Mesenchymal stem cell (in vitro differentiated cells and primary cell): ENCODE measurements at regions not wholly inside any gene's neighbourhood (a gene's known extent, or its start where the extent isn't known, plus 50 kb on each side); places are given as distances from the start of the nearest gene placed in this dataset.
A peak's percentile ranks its signal among the peaks of the same experiment; 100 is the strongest.

Experiments used
- DNase-seq: peaks from one replicate; pipeline ENCODE4 v3.0.0-alpha.2; 2013
- H2AFZ ChIP-seq: one replicate; pipeline ENCODE4 v1.6.1; 2013; ENCODE audit warnings: low read depth, mild to moderate bottlenecking, control low read depth, inconsistent platforms, low read length, moderate library complexity
- H2AK5ac ChIP-seq: 2 replicates; pipeline ENCODE4 v1.6.1; 2013; ENCODE audit warnings: low read length, moderate library complexity, mild to moderate bottlenecking, inconsistent platforms; ENCODE audit not compliant: severe bottlenecking
- H2BK120ac ChIP-seq: one replicate; pipeline ENCODE4 v1.6.1; 2013; ENCODE audit warnings: low read depth, mild to moderate bottlenecking, inconsistent platforms, low read length, moderate library complexity
- H2BK12ac ChIP-seq, 2 experiments: one replicate each; pipeline ENCODE4 v1.6.1; 2013; ENCODE audit warnings: inconsistent platforms in 2 of 2, low read length in 2 of 2, mild to moderate bottlenecking in 2 of 2, moderate library complexity in 2 of 2, control low read depth in 1 of 2
- H2BK15ac ChIP-seq: one replicate; pipeline ENCODE4 v1.6.1; 2013; ENCODE audit warnings: mild to moderate bottlenecking, low read depth, inconsistent platforms; ENCODE audit not compliant: poor library complexity, severe bottlenecking
- H2BK5ac ChIP-seq: 2 replicates; pipeline ENCODE4 v1.6.1; 2013; ENCODE audit warnings: low read depth, mild to moderate bottlenecking, low read length, control low read depth, inconsistent platforms; ENCODE audit not compliant: poor library complexity, severe bottlenecking
- H3K14ac ChIP-seq, 2 experiments: one replicate each; pipeline ENCODE4 v1.6.1; 2013; ENCODE audit warnings: inconsistent platforms in 2 of 2, low read length in 2 of 2, control low read depth in 1 of 2, mild to moderate bottlenecking in 1 of 2, moderate library complexity in 1 of 2
- H3K18ac ChIP-seq, 2 experiments: one replicate each; pipeline ENCODE4 v1.6.1; 2013; ENCODE audit warnings: inconsistent platforms in 2 of 2, low read length in 2 of 2, control low read depth in 1 of 2, low read depth in 1 of 2, mild to moderate bottlenecking in 1 of 2
- H3K23ac ChIP-seq, 2 experiments: one replicate each; pipeline ENCODE4 v1.6.1; 2013; ENCODE audit warnings: inconsistent platforms in 2 of 2, low read length in 2 of 2, mild to moderate bottlenecking in 2 of 2, moderate library complexity in 2 of 2, control low read depth in 1 of 2
- H3K27ac ChIP-seq: 2 replicates; pipeline ENCODE4 v1.5.1; 2013; ENCODE audit warnings: mild to moderate bottlenecking, moderate library complexity, low read length, control low read depth, inconsistent platforms; ENCODE audit not compliant: poor library complexity, severe bottlenecking
- H3K27me3 ChIP-seq, 2 experiments: 2 replicates each; pipeline versions ENCODE4 v1.6.1 to v1.7.0; 2013; ENCODE audit warnings: low read length in 2 of 2, mild to moderate bottlenecking in 2 of 2, moderate library complexity in 2 of 2, control low read depth in 1 of 2, inconsistent platforms in 1 of 2; ENCODE audit not compliant: control insufficient read depth in 1 of 2, insufficient read depth in 1 of 2
- H3K36me3 ChIP-seq, 2 experiments: 2 replicates each; pipeline versions ENCODE4 v1.6.1 to v1.7.0; 2013; ENCODE audit warnings: low read length in 2 of 2, control low read depth in 1 of 2, inconsistent platforms in 1 of 2, low read depth in 1 of 2, mild to moderate bottlenecking in 1 of 2; ENCODE audit not compliant: insufficient read depth in 2 of 2, control insufficient read depth in 1 of 2
- H3K4ac ChIP-seq, 2 experiments: one replicate each; pipeline ENCODE4 v1.6.1; 2013; ENCODE audit warnings: inconsistent platforms in 2 of 2, low read length in 2 of 2, mild to moderate bottlenecking in 2 of 2, moderate library complexity in 2 of 2, control low read depth in 1 of 2, low read depth in 1 of 2
- H3K4me1 ChIP-seq: 2 replicates; pipeline ENCODE4 v1.6.1; 2013; ENCODE audit warnings: low read depth, low read length, control low read depth; ENCODE audit not compliant: control insufficient read depth, insufficient read depth
- H3K4me2 ChIP-seq: 2 replicates; pipeline ENCODE4 v1.6.1; 2013; ENCODE audit warnings: low read length, mild to moderate bottlenecking, inconsistent platforms; ENCODE audit not compliant: poor library complexity, severe bottlenecking
- H3K4me3 ChIP-seq, 2 experiments: 2 replicates each; pipeline versions ENCODE4 v1.5.1 to v1.7.0; 2013; ENCODE audit warnings: low read length in 2 of 2, mild to moderate bottlenecking in 2 of 2, control low read depth in 1 of 2, low read depth in 1 of 2; ENCODE audit not compliant: insufficient read depth in 1 of 2
- H3K79me1 ChIP-seq: replicated peaks from 2 replicates; pipeline ENCODE4 v1.6.1; 2013; ENCODE audit warnings: mild to moderate bottlenecking, control low read depth, low read length, inconsistent platforms; ENCODE audit not compliant: poor library complexity, severe bottlenecking
- H3K9ac ChIP-seq: 2 replicates; pipeline ENCODE4 v1.7.0; 2013; ENCODE audit warnings: mild to moderate bottlenecking, low read length, moderate library complexity
- H3K9me3 ChIP-seq: 2 replicates; pipeline ENCODE4 v1.7.0; 2013; ENCODE audit warnings: mild to moderate bottlenecking, low read length; ENCODE audit not compliant: control insufficient read depth
- H4K8ac ChIP-seq: one replicate; pipeline ENCODE4 v1.6.1; 2013; ENCODE audit warnings: inconsistent platforms, mild to moderate bottlenecking, low read length, moderate library complexity
- H4K91ac ChIP-seq: one replicate; pipeline ENCODE4 v1.6.1; 2013; ENCODE audit warnings: mild to moderate bottlenecking, low read length, inconsistent platforms
- WGBS: methylation state at CpG from one replicate; pipeline ENCODE4 v1.1.7; 2013; ENCODE audit warnings: mixed read lengths; 5-methylcytosine and 5-hydroxymethylcytosine counted together

GRCh38 chr6:137660296-137660731 lies 166.1 kb upstream of the OLIG3 start:
- Histone ChIP-seq H4K8ac (no peak overlapping the region), H3K9ac (no peak overlapping the region), H2BK12ac (no peak overlapping the region), H2AFZ (no peak overlapping the region), H3K27me3 (no peaks in the 10 kb centered on the region), H3K9me3 (peaks cover 21% of the 10 kb centered on the region), H3K14ac (no peak overlapping the region), H3K4me3 (no peak overlapping the region), H3K4me2 (no peak overlapping the region), H3K79me1 (no peaks in the 10 kb centered on the region), H3K4me1 (no peaks in the 10 kb centered on the region), H3K18ac (no peak overlapping the region), H2BK15ac (no peak overlapping the region), H2AK5ac (no peak overlapping the region), H4K91ac (no peak overlapping the region), H3K4ac (no peak overlapping the region), H3K23ac (no peak overlapping the region), H2BK5ac (no peak overlapping the region), H2BK120ac (no peak overlapping the region), H3K36me3 (no peaks in the 10 kb centered on the region), H3K27ac (no peak overlapping the region)
- no peak for DNase-seq
- 100% methylated on average over 1 of the region's 1 CpG for WGBS

- no peak overlapping the region for H2BK12ac ChIP-seq
- H3K4me1 ChIP-seq, result no peaks in the 10 kb centered on the region
- no peak overlapping the region for H3K14ac ChIP-seq
- H3K23ac ChIP-seq, result no peak overlapping the region
- H3K36me3 ChIP-seq, result no peaks in the 10 kb centered on the region
- H3K4me2 ChIP-seq, result no peak overlapping the region
- no peak overlapping the region for H2AK5ac ChIP-seq
- no peak overlapping the region for H3K4ac ChIP-seq
- no peak overlapping the region for H4K8ac ChIP-seq
- H2AFZ ChIP-seq, result no peak overlapping the region
- no peak for DNase-seq
- no peak overlapping the region for H3K4me3 ChIP-seq
- H3K9me3 ChIP-seq, result peaks cover 11% of the 10 kb centered on the region
- no peak overlapping the region for H3K18ac ChIP-seq
- no peak overlapping the region for H2BK120ac ChIP-seq
- no peak overlapping the region for H2BK5ac ChIP-seq
- H3K9ac ChIP-seq, result no peak overlapping the region
- no peak overlapping the region for H4K91ac ChIP-seq
- no peaks in the 10 kb centered on the region for H3K79me1 ChIP-seq
- no peak overlapping the region for H3K27ac ChIP-seq
- no peak overlapping the region for H2BK15ac ChIP-seq
- WGBS, result 94% methylated on average over 4 of the region's 5 CpGs
- no peaks in the 10 kb centered on the region for H3K27me3 ChIP-seq
These were observed 167.4 kb upstream of the OLIG3 start for GRCh38 chr6:137661601-137662000.

GRCh38 chr6:137664183-137664582 lies 170.0 kb upstream of the OLIG3 start:
- Histone ChIP-seq H3K4me1 (no peaks in the 10 kb centered on the region), H2BK12ac (no peak overlapping the region), H4K8ac (no peak overlapping the region), H2BK15ac (no peak overlapping the region), H3K79me1 (no peaks in the 10 kb centered on the region), H2BK120ac (no peak overlapping the region), H3K18ac (no peak overlapping the region), H4K91ac (no peak overlapping the region), H3K4ac (no peak overlapping the region), H3K14ac (no peak overlapping the region), H3K9me3 (no peaks in the 10 kb centered on the region), H3K9ac (no peak overlapping the region), H3K27ac (no peak overlapping the region), H3K4me2 (no peak overlapping the region), H3K4me3 (no peak overlapping the region), H3K23ac (no peak overlapping the region), H2BK5ac (no peak overlapping the region), H3K27me3 (no peaks in the 10 kb centered on the region), H3K36me3 (no peaks in the 10 kb centered on the region), H2AK5ac (no peak overlapping the region), H2AFZ (no peak overlapping the region)
- 88% methylated on average over 3 of the region's 5 CpGs for WGBS
- no peak for DNase-seq

- Histone ChIP-seq H2AFZ (no peak overlapping the region), H3K23ac (no peak overlapping the region), H3K14ac (peak overlapping the region in 1 of 2 experiments; percentile 75), H2BK12ac (no peak overlapping the region), H3K27ac (no peak overlapping the region), H3K4me2 (no peak overlapping the region), H4K8ac (no peak overlapping the region), H3K4me3 (no peak overlapping the region), H3K79me1 (no peaks in the 10 kb centered on the region), H3K4me1 (no peaks in the 10 kb centered on the region), H3K27me3 (no peaks in the 10 kb centered on the region), H2BK120ac (no peak overlapping the region), H2BK5ac (no peak overlapping the region), H3K9me3 (no peaks in the 10 kb centered on the region), H3K36me3 (no peaks in the 10 kb centered on the region), H3K9ac (no peak overlapping the region), H3K18ac (no peak overlapping the region), H3K4ac (no peak overlapping the region), H2BK15ac (no peak overlapping the region), H2AK5ac (no peak overlapping the region), H4K91ac (no peak overlapping the region)
- peak; percentile 20 for DNase-seq
- 72% methylated on average over 2 of the region's 6 CpGs for WGBS
These were observed 171.2 kb upstream of the OLIG3 start for GRCh38 chr6:137665342-137665934.
